Stimulated activated CD8-positive, alpha-beta memory T cell treated with anti-CD3 and anti-CD28 coated beads, Interleukin-4, amount 100 ng/mL, for 48 hours (primary cell): ENCODE measurements at regions not wholly inside any gene's neighbourhood (a gene's known extent, or its start where the extent isn't known, plus 50 kb on each side); places are given as distances from the start of the nearest gene placed in this dataset.

Experiments used
- DNase-seq: peaks from one replicate; pipeline ENCODE4 v3.0.0-alpha.2; 2020

DNA sequence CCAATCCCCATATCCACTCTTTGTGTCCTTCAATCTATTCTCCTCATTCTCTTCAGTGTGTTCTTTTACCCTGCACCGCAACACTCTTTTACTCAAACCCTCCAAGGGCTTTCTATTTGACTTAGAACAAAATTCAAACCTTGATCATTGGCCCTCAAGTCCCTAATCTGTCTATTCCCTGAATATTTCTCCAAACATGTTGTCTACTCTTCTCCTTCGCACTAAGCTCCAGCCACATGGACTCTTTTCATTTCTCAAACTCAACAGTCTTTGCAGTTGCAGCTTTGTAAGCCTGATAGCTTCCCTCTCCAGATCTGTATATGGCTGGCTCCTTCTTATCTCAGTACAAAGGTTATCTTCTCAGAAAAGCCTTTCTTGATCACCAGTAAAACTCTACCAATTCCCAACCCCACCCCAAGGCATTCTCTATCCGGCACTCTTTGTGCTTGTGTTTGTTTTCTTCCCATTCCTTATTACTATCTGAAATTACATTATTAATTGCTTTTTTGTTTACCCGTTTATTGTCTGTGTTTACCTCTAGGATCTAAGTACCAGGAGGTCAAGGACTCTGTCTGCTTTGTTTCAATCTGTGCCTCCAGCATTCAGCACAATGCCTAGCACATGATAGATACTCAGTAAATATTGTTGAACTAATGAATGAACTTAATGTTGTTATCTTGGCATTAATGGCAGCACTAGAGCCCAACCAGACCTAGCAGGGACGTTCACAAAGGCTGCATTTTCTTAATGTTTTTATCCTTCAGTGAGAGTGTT lies 147.4 kb downstream of the BBOX1 start:
- DNase-seq = no peak

DNA sequence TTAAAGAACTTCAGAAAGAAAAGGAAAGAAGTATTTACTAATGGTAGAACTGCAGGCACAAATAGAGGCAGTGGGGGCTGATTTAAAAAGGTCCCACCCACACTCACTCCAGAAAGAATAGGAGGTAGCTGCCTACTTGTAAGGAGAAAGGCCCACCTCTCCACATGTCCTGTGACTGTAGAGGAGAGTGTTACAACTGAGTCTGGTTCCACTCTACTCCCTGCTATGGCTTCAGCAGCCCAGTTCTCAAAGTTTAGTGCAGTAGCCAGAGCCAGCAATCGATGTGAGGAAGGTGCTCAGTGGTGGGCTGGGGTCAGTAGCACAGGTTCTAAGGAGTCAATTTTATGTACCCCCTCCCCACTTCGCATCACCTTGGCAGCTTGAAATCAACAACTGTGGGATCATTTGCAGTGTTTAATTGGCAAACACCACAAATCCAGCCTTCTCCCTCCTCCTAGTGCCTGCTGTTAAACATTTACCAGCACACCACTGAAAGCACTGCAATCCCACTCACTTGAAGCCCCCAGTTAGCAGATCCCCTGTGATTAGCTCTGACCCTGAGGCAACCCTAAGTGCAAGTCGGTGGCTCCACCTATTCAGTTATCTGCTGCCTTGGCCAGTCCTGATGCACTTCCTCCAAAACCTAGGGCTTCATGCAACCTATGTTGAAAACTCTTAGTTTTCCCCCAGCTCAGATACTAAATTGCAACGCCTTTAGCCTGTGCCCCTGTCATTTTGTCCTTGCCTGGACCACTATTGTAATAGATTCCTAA lies 146.6 kb downstream of the BBOX1 start:
- DNase-seq = no peak

DNA sequence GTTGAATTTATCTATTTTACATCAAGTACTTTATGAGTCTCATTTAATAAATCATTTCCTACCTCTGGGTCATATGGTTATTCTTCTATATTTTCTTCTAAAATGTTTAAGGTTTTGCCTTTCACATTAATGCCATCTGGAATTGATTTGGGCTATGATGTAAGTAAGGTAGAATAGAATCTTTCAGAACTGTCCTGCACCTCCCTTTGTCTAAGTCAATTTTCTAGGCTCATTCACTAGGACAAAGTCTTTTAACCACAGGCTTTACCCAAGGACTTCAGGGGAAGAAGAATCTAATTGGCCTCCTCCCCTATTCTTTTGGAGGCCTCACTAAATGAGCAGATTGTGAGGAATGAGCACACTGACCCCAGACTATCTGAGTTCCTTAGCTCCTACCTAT lies 146.0 kb downstream of the BBOX1 start:
- DNase-seq = no peak

DNA sequence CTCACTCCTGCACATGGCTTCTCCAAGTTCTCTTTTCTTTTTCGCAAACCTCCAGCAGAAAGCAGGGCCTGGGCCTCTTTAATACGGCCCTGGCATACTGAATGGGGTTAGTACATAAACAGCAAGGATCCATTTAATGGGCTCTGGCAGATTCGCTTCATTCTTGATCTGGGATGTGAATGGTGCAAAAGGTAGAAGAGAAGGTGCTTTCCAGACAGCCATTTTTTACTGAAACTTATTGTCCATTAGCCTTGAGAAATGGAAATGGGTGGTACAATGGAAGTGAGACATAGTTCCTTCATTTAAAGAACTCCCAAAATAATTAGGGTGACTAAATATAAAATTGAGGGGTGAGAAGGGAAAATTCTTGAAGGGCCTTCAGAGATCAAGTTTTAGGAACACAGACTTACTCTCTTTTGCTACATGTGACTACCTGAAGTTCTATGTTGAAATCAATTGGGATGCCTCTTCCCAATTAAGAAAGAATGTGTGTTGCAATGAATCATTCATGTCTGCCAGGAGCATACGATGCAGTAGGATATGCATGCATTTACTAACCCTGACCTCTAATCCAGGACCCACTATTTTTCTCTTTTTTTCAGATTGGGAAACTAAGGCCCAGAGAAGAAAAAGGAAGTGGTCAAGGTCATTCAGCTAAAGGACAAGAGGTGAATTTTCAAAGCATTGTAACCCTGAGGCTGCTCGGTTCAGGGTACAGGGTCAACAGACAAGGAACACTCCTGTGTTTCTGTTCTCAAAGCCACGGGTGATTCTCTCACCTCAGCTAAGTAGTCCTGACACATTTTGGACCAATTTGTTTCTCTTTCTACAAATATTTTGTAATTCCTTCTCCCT lies 144.1 kb downstream of the BBOX1 start:
- no peak for DNase-seq

DNA sequence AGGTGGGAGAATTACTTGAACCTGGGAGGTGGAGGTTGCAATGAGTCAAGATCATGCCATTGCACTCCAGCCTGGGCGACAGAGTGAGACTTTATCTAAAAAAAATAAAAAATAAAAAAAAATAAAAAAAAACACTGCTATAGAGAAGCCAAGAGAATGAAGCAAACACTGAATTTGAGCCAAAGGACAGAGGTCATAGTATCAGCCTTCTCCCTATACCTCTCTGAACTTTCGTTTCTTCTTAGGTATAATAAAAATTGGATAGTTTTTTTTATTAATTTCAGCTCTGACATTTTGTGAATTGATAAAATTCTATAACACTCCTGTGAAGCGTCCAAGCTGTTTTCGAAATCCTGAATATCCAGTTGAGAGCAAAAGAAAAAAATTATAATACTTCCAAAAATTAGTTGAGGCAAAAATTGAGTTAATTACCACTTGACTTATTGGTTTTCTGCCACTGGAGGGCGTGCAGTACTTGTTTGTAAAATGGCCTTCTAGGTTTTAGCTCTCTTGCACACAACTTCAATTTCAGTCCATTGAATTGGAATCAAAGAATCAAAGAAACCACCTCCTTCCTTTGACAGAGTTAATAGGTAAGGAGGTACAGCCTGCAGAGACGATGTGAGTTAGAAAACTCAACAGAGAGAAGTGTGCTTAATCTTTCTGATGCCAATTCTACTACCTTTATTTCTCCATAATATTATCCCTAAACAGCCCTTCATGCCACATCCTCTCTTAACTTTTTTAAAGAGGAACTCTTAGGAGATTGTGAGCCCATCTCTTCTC lies 143.2 kb downstream of the BBOX1 start:
- peak; percentile 49 for DNase-seq

DNA sequence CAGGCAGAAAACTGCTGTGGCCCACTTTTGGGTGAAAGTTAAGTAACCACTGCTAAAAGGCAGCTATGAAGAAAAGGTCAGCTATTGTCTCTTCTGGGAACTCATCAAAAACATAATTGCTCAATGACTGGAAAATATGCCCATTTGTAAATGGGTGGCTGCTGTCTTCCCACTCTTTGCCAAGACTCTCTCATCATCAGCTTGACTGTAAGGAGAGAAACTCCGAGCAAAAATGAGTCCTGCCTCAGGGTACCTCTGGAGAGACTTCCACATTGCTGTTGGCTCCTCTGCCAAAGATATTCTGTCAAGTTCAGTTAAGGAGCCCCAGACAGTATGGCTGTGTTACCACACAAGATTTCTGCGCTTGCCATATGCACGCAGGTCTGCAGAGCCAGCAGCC lies 138.7 kb downstream of the BBOX1 start:
- DNase-seq = no peak

DNA sequence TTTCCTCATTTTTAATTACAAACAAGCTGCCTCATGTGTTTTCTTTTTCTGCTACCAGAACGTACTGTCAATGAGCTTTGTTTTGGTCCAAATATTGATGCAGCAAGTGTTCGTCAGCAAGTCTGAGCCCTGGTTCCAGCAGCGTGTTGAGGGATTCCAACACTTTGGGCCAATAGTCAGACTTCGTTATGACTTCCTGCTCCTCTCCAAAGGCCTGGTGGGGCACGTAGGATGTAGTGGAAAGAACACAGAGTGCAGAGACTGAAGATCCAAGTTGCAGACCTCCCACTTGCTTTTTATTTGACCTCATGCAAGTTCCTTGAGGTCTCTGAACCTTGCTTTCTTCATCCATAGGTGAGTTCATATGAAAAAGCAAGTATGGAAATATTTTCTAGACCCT lies 138.2 kb downstream of the BBOX1 start:
- no peak for DNase-seq
